ENCODE measurements at regions not wholly inside any gene's neighbourhood (a gene's known extent, or its start where the extent isn't known, plus 50 kb on each side); places are given as distances from the start of the nearest gene placed in this dataset.

DNA sequence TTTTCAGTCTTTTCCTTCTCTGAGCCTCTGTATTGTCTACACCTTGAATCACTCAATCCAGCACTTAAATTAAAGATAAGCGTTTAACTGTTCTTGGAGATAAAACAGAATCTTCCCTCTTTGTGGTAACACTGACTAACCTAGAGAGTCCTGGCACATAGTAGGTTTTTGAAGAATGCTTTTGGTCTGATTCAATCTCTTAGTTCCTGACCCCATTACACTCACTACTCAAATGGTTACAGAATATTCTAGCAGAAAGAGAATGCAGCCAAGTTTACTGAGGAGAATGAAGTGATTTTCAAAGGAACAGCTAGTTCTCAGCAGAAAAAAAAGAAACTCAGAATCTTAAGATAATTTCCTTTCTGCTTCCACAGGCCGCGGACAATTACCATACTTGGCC is 309.2 kb upstream of the PRMT6 start:
- no peak for DNase-seq

DNA sequence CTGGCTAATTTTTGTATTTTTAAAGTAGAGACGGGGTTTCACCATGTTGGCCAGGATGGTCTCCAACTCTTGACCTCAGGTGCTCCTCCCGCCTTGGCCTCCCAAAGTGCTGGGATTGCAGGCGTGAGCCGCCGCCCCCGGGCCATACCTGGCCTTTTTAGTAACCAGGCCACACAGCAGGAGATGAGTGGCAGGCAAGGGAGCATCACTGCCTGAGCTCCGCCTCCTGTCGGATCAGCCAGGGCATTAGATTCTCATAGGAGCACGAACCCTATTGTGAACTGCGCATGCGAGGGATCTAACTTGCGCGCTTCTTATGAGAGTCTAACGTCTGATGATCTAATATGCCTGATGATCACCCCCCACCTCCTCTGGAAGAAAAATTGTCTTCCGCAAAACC is 308.7 kb upstream of the PRMT6 start:
- no peak for DNase-seq

- DNase-seq: no peak
These were observed 307.9 kb upstream of the PRMT6 start for GRCh38 chr1:106748606-106749005.

DNA sequence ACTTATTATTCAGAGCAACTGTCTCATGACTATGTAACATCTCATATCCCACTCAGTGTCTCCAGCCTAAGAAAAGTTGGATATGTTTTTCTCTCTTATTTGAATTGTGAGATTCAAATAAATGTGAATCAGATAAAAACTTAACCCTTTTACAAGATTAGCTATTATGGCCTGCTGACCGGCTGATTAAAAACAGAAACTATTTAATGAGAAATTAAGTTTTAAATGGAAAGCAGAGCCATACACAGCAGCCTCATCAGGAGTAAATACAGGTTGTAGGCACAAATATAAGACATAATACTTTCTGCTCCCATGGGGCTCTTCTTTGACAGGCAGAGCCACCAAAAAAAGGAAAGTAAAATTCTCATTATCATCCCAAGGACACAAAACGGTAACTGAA is 307.0 kb upstream of the PRMT6 start:
- no peak for DNase-seq

- DNase-seq: no peak
These were observed 306.6 kb upstream of the PRMT6 start for GRCh38 chr1:106749906-106750305.

DNA sequence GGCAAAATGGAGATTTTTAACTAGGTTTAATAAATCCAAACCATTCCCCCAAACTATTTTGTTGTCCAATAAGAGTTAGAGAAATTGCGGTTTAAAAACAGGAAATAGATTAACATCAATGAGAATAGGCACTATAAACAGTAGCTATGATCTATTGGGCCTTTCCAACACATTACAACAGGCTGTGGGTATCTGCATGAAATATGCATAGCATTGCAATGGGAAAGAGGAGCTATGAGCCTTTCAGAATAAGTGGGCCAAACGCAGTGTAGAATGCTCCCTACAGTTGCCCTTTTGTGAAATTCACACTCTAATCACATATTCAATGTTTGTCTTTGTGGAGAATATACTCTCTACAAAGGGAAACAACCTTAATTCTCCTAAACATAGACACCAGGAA is 305.5 kb upstream of the PRMT6 start:
- no peak for DNase-seq

DNA sequence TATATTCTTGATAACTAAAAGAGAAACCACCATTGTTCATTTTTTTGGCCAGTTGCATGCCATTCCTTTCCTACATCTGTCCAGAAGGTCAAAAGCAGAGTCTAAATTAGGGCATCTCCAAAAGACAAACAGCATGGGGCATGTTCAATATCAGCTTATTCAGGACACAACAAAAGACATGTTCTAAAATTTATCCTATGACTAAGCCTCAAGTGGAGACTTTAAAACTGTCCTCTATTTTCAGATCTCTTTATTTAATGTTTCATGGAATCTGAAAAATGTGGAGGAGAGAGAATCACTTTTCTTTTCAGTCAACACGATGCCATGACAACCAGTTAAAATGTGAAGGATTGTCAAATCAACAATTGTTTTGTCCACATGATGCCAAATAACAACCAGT is 303.4 kb upstream of the PRMT6 start:
- no peak for DNase-seq

GRCh38 chr1:106754957-106755356 is 301.5 kb upstream of the PRMT6 start:
- DNase-seq: no peak

GRCh38 chr1:106755682-106756406 is 300.6 kb upstream of the PRMT6 start:
- DNase-seq: no peak

DNA sequence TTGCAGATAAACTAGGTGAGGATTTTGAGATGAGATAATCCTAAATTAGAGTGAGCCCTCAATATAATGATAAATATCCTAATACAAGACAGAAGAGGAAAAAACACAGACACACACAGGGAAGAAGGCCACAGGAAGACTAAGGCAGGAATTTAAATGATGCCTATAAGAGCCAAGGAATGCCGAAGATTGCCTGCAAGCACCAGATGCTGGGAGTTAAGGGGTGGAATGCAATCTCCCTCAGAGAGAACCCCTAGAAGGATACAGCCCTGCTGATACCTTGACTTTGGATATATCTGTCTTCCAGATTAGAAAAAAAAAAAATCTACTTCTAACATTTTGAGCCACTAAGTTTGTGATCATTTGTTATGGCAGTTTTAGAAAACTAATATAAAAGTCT is 299.7 kb upstream of the PRMT6 start:
- DNase-seq: no peak

GRCh38 chr1:106768077-106768476 is 288.4 kb upstream of the PRMT6 start:
- no peak for DNase-seq

GRCh38 chr1:106768501-106768900 is 288.0 kb upstream of the PRMT6 start:
- no peak for DNase-seq

- no peak for DNase-seq
These were observed 283.3 kb upstream of the PRMT6 start for GRCh38 chr1:106773206-106773605.

DNA sequence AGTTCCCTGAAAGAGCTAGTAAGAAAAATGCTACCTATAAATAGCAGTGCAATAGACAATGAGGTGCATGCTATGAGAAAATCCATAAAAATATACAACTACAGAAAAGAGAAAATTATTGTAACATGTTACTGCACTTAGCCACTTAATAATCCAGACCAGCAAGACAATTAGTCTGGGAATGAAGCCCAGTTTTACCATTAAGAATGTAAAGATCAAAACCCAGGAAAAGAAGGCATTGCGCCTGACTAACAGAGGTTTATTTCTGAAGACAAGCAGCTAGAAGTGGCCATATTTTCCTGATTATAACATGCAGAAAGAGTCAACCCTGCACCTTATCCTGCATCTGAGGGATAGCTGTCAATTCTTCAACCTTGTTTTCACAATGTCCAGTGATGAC is 276.4 kb upstream of the PRMT6 start:
- DNase-seq: no peak

DNA sequence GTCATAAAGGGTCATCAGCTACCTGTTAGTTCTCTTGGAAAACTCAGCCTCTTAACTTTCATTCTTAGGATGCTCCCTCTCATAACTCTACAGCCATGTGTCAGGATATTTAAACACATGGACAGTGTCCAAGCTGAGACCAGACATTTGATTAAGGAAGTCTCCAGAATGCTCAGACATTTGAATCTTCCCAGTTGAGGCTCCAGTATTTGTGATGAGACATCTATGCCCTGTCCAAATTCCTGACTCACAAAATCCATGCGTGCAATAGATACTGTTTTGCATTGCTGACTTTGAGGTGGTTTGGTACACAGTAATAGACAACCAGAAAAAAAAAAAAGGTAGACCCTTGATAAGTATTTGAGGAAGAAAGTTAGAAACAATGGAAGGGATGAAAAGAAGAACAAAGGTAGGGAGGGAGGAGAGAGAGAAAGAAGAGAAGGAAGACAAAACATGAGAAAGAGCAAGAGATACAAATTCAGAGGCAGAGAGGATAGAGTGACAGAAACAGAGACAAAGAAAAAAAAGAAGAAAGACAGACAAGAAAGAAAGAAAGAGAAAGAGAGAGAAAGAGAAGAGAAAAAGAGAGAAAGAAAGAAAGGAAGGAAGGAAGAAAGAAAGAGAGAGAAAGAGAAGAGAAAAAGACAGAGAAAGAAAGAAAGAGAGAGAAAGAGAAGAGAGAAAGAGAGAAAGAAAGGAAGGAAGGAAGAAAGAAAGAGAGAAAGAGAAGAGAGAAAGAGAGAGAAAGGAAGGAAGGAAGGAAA is 275.5 kb upstream of the PRMT6 start:
- DNase-seq: no peak

DNA sequence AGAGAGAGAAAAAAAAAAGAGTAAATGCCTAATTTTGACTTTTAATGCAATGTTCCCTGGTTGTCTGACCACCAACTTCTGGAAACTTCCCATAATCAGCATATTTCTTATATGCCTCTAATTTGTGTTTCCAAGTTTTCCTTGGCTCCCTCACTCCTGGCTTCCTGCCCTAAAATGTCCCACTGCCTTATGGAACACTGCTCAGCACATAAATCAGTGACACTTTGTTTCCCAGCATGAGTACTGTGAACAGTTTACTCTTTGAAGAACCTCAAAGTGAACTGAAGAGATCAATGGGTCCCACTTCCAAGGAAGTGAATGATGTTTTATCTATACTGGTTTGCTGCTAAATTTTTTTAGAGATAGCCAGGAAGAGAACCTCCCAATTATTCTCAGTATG is 271.3 kb upstream of the PRMT6 start:
- no peak for DNase-seq

- DNase-seq: peak; percentile 74
These were observed 269.0 kb upstream of the PRMT6 start for GRCh38 chr1:106787520-106787919.

DNA sequence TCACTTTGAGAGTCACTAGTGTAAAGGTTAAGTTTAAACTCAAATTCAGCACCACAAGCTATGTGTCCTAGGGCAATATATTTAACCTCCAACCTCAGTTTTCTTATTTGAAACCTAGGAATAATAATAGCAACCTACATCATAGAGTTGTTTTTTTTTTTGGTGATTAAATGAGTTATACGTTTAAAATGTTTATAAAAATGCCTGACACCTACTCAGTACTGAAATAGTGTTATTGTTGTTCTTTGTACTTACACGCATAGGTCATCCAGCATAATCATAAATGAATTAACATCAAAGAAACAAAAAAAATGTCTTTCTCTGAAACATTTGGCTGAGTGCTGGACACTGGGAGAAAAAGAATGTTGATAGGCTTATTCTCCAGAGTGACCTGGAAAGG is 266.8 kb upstream of the PRMT6 start:
- DNase-seq: no peak

GRCh38 chr1:106791041-106791440 is 265.4 kb upstream of the PRMT6 start:
- no peak for DNase-seq

DNA sequence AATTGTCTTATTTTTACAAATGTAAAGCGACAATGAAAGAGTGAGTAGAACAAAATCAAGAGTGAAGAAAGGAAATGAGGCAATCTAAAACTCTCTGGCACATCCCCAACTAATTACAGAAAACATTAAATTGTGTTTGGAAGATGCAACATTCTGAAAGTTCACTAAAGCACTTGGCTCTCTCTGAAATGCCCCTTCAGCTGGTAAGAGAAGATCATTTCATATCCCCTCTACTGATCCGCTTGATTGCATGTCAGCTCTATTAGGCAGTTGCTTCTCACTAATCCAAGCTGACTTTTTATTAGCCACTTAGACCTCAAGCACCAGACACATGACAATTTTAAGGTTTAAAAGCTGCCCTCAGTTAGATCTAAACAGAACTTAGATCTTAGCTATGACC is 262.8 kb upstream of the PRMT6 start:
- peak; percentile 76 for DNase-seq

GRCh38 chr1:106798991-106799390 is 257.5 kb upstream of the PRMT6 start:
- DNase-seq: no peak

- no peak for DNase-seq
These were observed 254.3 kb upstream of the PRMT6 start for GRCh38 chr1:106802181-106802580.

GRCh38 chr1:106814418-106814817 is 242.1 kb upstream of the PRMT6 start:
- DNase-seq: peak; percentile 32

- no peak for DNase-seq
These were observed 238.9 kb upstream of the PRMT6 start for GRCh38 chr1:106817575-106817974.

- no peak for DNase-seq
These were observed 225.0 kb upstream of the PRMT6 start for GRCh38 chr1:106831511-106831910.

Data from eye (tissue), 1 donor.